ENCODE measurements at regions not wholly inside any gene's neighbourhood (a gene's known extent, or its start where the extent isn't known, plus 50 kb on each side); places are given as distances from the start of the nearest gene placed in this dataset.

- TF ChIP-seq PRDM4 (tag by site-specific recombination; IDR thresholded peaks at IDR 0.05) (no peak), ZNF362 (tag by site-specific recombination; IDR thresholded peaks at IDR 0.05) (no peak), OVOL3 (tag by site-specific recombination; IDR thresholded peaks at IDR 0.05) (no peak), KLF1 (tag by site-specific recombination; IDR thresholded peaks at IDR 0.05) (no peak), ZNF544 (tag by site-specific recombination; IDR thresholded peaks at IDR 0.05) (no peak), ZNF621 (tag by site-specific recombination; IDR thresholded peaks at IDR 0.05) (no peak), ZBTB44 (tag by site-specific recombination; IDR thresholded peaks at IDR 0.05) (no peak), ZBTB7A (tag by site-specific recombination; IDR thresholded peaks at IDR 0.05; ENCODE audit: low read depth) (no peak), ZNF148 (tag by site-specific recombination; IDR thresholded peaks at IDR 0.05; ENCODE audit: borderline replicate concordance) (no peak), ZBTB21 (tag by site-specific recombination; IDR thresholded peaks at IDR 0.05) (no peak), ZBTB10 (tag by site-specific recombination; IDR thresholded peaks at IDR 0.05) (no peak), SCRT1 (tag by site-specific recombination; IDR thresholded peaks at IDR 0.05; ENCODE audit: borderline replicate concordance) (no peak), REST (tag by site-specific recombination; IDR thresholded peaks at IDR 0.05) (no peak), ZNF37A (tag by site-specific recombination; IDR thresholded peaks at IDR 0.05) (no peak), HIC1 (tag by site-specific recombination; IDR thresholded peaks at IDR 0.05) (no peak), ZNF138 (tag by site-specific recombination; IDR thresholded peaks at IDR 0.05; ENCODE audit: borderline replicate concordance) (no peak), ZEB2 (tag by site-specific recombination; IDR thresholded peaks at IDR 0.05) (no peak), ZNF580 (tag by site-specific recombination; IDR thresholded peaks at IDR 0.05) (no peak)
- H3K4me3 ChIP-seq (ENCODE audit: low read depth, low read length): no peak overlapping the region
- CTCF ChIA-PET: interaction anchor here (0.6 kb wide), 1 partner anchor 37 kb away, joined by 3 read pairs; no protein-coding TSS in a partner anchor
- H3K27ac ChIP-seq (ENCODE audit: extremely low read depth, low read depth, low read length): no peak overlapping the region
- no peaks in the 10 kb centered on the region for H3K9me3 ChIP-seq (ENCODE audit: control insufficient read depth, insufficient read depth, low read depth, low read length)
- H3K36me3 ChIP-seq (ENCODE audit: control insufficient read depth in 2 of 2, insufficient read depth in 1 of 2, low read length in 2 of 2): no peaks in the 10 kb centered on the region
- POLR2A ChIA-PET: no interaction called here
- H3K4me1 ChIP-seq (ENCODE audit: control insufficient read depth, insufficient read depth, low read length): no peaks in the 10 kb centered on the region
Measured at GRCh38 chr4:14575289-14575688, 427.0 kb upstream of the CPEB2 start.

Measured in HEK293 (cell line).